ENCODE measurements at regions not wholly inside any gene's neighbourhood (a gene's known extent, or its start where the extent isn't known, plus 50 kb on each side); places are given as distances from the start of the nearest gene placed in this dataset.

GRCh38 chr2:180690611-180691010 is 289.8 kb upstream of the UBE2E3 start:
- intact Hi-C loops (cut with DNase I): no loop called here
- Histone ChIP-seq H3K27ac (no peak overlapping the region), H3K9me3 (no peaks in the 10 kb centered on the region), H3K4me1 (no peaks in the 10 kb centered on the region), H3K27me3 (no peaks in the 10 kb centered on the region), H3K36me3 (replicated peaks in 1 of 2; ENCODE audit: insufficient read depth in 1 of 2, low read depth in 2 of 2) (no peaks in the 10 kb centered on the region), H3K4me3 (no peak overlapping the region)
- no peak for TF ChIP-seq POLR2A (IDR thresholded peaks at IDR 0.05)
- TF ChIP-seq CTCF (IDR thresholded peaks at IDR 0.05): no peak
- DNase-seq (no peak), ATAC-seq (no peak)

- WGBS, 2 donors: 42 to 43% methylated on average over 1 of the region's 1 CpG
- ATAC-seq: no peak
Measured at GRCh38 chr2:180682871-180683270, 297.5 kb upstream of the UBE2E3 start.

GRCh38 chr2:180679693-180680092 is 300.7 kb upstream of the UBE2E3 start:
- no peaks in the 10 kb centered on the region for H3K4me1 ChIP-seq
- H3K36me3 ChIP-seq (replicated peaks in 1 of 2; ENCODE audit: insufficient read depth in 1 of 2, low read depth in 2 of 2): no peaks in the 10 kb centered on the region
- 49 to 71% methylated on average over 2 of the region's 2 CpGs for WGBS, 2 donors
- no peak for TF ChIP-seq POLR2A (IDR thresholded peaks at IDR 0.05)
- TF ChIP-seq CTCF (IDR thresholded peaks at IDR 0.05): no peak
- H3K27ac ChIP-seq: no peak overlapping the region
- intact Hi-C loops (cut with DNase I): no loop called here
- DNase-seq (no peak), ATAC-seq (no peak)
- H3K9me3 ChIP-seq: no peaks in the 10 kb centered on the region
- H3K27me3 ChIP-seq: no peaks in the 10 kb centered on the region
- H3K4me3 ChIP-seq: no peak overlapping the region

More at GRCh38 chr2:180682871-180683270, 297.5 kb upstream of the UBE2E3 start:
- Histone ChIP-seq H3K9me3 (no peaks in the 10 kb centered on the region), H3K27me3 (no peaks in the 10 kb centered on the region), H3K4me1 (no peaks in the 10 kb centered on the region), H3K27ac (no peak overlapping the region), H3K4me3 (no peak overlapping the region), H3K36me3 (replicated peaks in 1 of 2; ENCODE audit: insufficient read depth in 1 of 2, low read depth in 2 of 2) (no peaks in the 10 kb centered on the region)
- no peak for DNase-seq
- intact Hi-C loops (cut with DNase I): no loop called here
- TF ChIP-seq CTCF (IDR thresholded peaks at IDR 0.05) (no peak), POLR2A (IDR thresholded peaks at IDR 0.05) (no peak)

GRCh38 chr2:180678625-180678972 is 301.8 kb upstream of the UBE2E3 start:
- DNase-seq: no peak
- Histone ChIP-seq H3K36me3 (replicated peaks in 1 of 2; ENCODE audit: insufficient read depth in 1 of 2, low read depth in 2 of 2) (no peaks in the 10 kb centered on the region), H3K9me3 (no peaks in the 10 kb centered on the region), H3K4me1 (no peaks in the 10 kb centered on the region), H3K27me3 (no peaks in the 10 kb centered on the region), H3K4me3 (no peak overlapping the region), H3K27ac (no peak overlapping the region)
- ATAC-seq: no peak
- TF ChIP-seq POLR2A (IDR thresholded peaks at IDR 0.05) (no peak), CTCF (IDR thresholded peaks at IDR 0.05) (no peak)
- intact Hi-C loops (cut with DNase I): no loop called here
- WGBS, 2 donors: 7 to 21% methylated on average over 3 of the region's 3 CpGs

- ATAC-seq (no peak), DNase-seq (no peak)
- TF ChIP-seq POLR2A (IDR thresholded peaks at IDR 0.05) (no peak), CTCF (IDR thresholded peaks at IDR 0.05) (no peak)
- H3K9me3 ChIP-seq: no peaks in the 10 kb centered on the region
- H3K27ac ChIP-seq: no peak overlapping the region
- intact Hi-C loops (cut with DNase I): no loop called here
- no peaks in the 10 kb centered on the region for H3K4me1 ChIP-seq
- H3K4me3 ChIP-seq: no peak overlapping the region
- 68 to 76% methylated on average over 3 of the region's 3 CpGs for WGBS, 2 donors
- H3K27me3 ChIP-seq: no peaks in the 10 kb centered on the region
- no peaks in the 10 kb centered on the region for H3K36me3 ChIP-seq (replicated peaks in 1 of 2; ENCODE audit: insufficient read depth in 1 of 2, low read depth in 2 of 2)
Measured at GRCh38 chr2:180677930-180678624, 302.3 kb upstream of the UBE2E3 start.
